Colonic mucosa (tissue), 4 donors: ENCODE measurements at regions not wholly inside any gene's neighbourhood (a gene's known extent, or its start where the extent isn't known, plus 50 kb on each side); places are given as distances from the start of the nearest gene placed in this dataset.

Source experiments
- DNase-seq: peaks from one replicate; pipeline ENCODE4 v3.0.0-alpha.2; 2020
- H3K27ac ChIP-seq: fragments of 200-600 bp; one replicate; pipeline ENCODE4 v1.8.0; 2021
- H3K27me3 ChIP-seq: fragments of 200-600 bp; one replicate; pipeline ENCODE4 v1.8.0; 2021
- H3K36me3 ChIP-seq: fragments of 200-600 bp; one replicate; pipeline ENCODE4 v1.8.0; 2021
- H3K4me1 ChIP-seq: fragments of 200-600 bp; one replicate; pipeline ENCODE4 v1.8.0; 2021; ENCODE audit warnings: mild to moderate bottlenecking
- H3K4me3 ChIP-seq: fragments of 200-600 bp; one replicate; pipeline ENCODE4 v1.8.0; 2021
- H3K9ac ChIP-seq, 2 donors: one replicate each; pipeline ENCODE4 v1.7.0; 2013; ENCODE audit warnings: control low read depth in 2 of 2, low read depth in 2 of 2, low read length in 2 of 2
- H3K9me3 ChIP-seq: fragments of 200-600 bp; one replicate; pipeline ENCODE4 v1.8.0; 2021
- intact Hi-C: fragments of 100-400 bp; cut with DNase I; formaldehyde crosslinking; loops from one replicate; pipeline ENCODE4 v1.14.1; 2022
- TF ChIP-seq, protein P1 (sequence below): fragments of 200-600 bp; IDR thresholded peaks from one replicate; pipeline ENCODE4 v1.8.0; 2022; ENCODE audit warnings: antibody characterized with exemption, mild to moderate bottlenecking
- donor health status: healthy.
- donor health status: DM: no; HTN: no; CAD: no.
- donor health status: DM: no; HTN: no; CAD: no.

DNA sequence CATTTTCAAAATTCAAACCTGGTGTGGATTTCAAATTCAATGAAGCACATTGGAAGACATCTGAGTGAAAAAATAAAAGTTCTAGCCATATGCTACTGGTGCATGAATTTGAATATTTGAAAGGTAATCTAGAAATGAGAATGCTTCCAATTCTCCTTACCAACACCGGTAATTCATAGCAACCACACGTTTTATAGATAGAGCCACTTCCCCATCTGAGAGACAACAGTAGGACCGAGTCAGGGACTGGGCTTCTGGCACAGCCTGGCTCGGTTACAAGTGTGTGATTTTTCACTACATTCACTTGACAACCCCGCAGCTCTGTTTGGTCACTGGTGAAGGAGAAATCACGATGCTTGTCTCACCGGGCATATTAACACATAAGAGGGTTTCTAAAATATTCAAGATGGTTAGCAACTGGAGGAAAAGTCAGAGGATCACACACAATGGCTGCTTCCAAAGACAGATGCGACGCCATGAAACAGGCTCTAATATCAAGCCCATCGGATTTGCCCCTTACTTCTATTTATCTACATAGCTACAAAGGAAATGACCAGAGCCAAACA lies 86.5 kb upstream of the FOXN3 start:
- Histone ChIP-seq H3K27me3 (no peaks in the 10 kb centered on the region), H3K4me3 (no peak overlapping the region), H3K9ac (no peak overlapping the region), H3K36me3 (no peaks in the 10 kb centered on the region), H3K9me3 (no peaks in the 10 kb centered on the region), H3K27ac (no peak overlapping the region), H3K4me1 (no peaks in the 10 kb centered on the region)
- intact Hi-C loops: no loop called here
- TF ChIP-seq, protein P1, sequence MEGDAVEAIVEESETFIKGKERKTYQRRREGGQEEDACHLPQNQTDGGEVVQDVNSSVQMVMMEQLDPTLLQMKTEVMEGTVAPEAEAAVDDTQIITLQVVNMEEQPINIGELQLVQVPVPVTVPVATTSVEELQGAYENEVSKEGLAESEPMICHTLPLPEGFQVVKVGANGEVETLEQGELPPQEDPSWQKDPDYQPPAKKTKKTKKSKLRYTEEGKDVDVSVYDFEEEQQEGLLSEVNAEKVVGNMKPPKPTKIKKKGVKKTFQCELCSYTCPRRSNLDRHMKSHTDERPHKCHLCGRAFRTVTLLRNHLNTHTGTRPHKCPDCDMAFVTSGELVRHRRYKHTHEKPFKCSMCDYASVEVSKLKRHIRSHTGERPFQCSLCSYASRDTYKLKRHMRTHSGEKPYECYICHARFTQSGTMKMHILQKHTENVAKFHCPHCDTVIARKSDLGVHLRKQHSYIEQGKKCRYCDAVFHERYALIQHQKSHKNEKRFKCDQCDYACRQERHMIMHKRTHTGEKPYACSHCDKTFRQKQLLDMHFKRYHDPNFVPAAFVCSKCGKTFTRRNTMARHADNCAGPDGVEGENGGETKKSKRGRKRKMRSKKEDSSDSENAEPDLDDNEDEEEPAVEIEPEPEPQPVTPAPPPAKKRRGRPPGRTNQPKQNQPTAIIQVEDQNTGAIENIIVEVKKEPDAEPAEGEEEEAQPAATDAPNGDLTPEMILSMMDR: no peak
- no peak for DNase-seq

DNA sequence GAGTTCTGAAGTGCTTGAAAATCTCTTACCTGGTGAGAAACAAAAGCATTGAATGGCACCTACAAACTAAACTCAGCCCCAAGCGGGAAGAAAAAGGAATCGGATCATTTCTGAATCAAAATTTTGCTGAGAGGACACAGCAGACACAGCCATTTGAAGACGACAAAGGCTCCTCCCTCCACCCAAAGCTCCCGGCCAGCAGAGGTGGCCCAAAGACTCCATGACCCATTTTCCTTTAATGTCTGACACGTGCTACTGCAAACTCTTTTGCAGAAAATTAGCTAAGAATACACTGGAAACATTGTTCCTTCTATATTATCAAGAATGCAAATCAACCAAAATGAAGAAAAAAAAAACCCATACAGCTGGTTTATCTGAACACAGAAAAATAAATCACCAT lies 85.9 kb upstream of the FOXN3 start:
- no peak for DNase-seq
- H3K4me1 ChIP-seq: no peaks in the 10 kb centered on the region
- no peaks in the 10 kb centered on the region for H3K27me3 ChIP-seq
- H3K9ac ChIP-seq: no peak overlapping the region
- intact Hi-C loops: no loop called here
- TF ChIP-seq, protein P1: no peak
- no peak overlapping the region for H3K4me3 ChIP-seq
- no peaks in the 10 kb centered on the region for H3K36me3 ChIP-seq
- no peak overlapping the region for H3K27ac ChIP-seq
- H3K9me3 ChIP-seq: no peaks in the 10 kb centered on the region

DNA sequence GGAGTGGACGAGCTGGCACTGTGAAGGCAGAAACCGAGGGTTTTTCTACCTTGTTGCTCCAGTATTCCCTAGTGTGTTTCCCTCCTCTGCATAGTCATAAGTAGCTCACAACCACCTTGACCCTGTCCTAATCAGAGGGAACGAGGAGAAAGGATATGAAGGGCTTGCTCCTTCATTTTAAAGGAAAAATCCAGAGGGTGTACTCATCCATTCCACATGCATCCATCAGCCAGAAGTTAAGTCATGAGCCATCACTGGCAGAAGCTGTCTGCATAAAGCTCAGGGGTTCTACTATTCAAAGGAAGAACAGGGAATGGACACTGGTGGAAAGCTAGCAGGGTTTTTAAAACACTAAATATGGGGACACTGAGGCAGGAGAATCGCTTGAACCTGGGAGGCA lies 84.3 kb upstream of the FOXN3 start:
- Histone ChIP-seq H3K27ac (no peak overlapping the region), H3K27me3 (no peaks in the 10 kb centered on the region), H3K4me3 (no peak overlapping the region), H3K9me3 (no peaks in the 10 kb centered on the region), H3K4me1 (no peaks in the 10 kb centered on the region), H3K36me3 (no peaks in the 10 kb centered on the region), H3K9ac (no peak overlapping the region)
- TF ChIP-seq, protein P1: no peak
- intact Hi-C loops: no loop called here
- no peak for DNase-seq

DNA sequence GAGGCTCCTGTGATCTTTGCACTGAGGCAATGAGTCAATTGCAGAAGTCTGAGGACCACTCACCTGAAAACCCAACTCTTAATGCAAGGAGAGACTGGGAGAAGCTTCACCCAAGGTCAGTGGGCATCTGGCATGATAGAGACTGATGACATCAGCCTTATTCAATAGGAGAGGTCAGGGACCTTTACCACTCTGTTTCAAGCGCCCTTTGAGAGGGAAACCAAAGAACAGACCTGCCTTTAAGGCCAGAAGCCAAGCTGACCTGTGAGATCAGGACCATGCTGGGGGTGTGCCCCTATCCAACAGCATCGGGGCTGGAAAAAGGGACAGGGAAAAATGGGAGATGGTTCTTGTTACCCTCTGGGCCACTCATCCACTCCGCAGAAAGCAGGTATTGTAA lies 83.3 kb upstream of the FOXN3 start:
- no peak overlapping the region for H3K4me3 ChIP-seq
- DNase-seq: no peak

DNA sequence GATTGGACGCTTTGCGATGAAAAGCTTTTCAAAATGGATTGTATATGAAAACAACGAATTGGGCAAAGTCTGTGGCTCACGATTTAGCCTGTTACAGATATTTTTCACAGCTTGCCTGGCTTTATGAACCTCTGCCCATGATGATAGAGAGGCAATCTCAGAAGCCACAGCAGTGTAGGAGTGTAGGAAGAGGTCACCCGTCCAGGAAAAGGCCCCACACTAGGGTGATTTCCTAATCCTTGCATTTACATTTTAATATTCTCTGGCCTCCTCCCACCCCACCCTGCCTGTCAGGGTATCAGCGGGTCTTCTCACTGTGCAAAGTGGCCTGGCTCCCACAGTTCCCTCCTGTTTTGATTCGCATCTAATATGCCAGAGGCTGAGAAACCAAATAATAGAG lies 81.8 kb upstream of the FOXN3 start:
- DNase-seq: no peak
- H3K27ac ChIP-seq: no peak overlapping the region
- TF ChIP-seq, protein P1: no peak
- H3K9ac ChIP-seq: no peak overlapping the region
- H3K4me1 ChIP-seq: no peaks in the 10 kb centered on the region
- intact Hi-C loops: no loop called here
- H3K27me3 ChIP-seq: no peaks in the 10 kb centered on the region
- no peaks in the 10 kb centered on the region for H3K9me3 ChIP-seq
- no peaks in the 10 kb centered on the region for H3K36me3 ChIP-seq
- no peak overlapping the region for H3K4me3 ChIP-seq

More for the DNA sequence above, 83.3 kb upstream of the FOXN3 start:
- no peak overlapping the region for H3K27ac ChIP-seq
- no peaks in the 10 kb centered on the region for H3K36me3 ChIP-seq
- no peaks in the 10 kb centered on the region for H3K9me3 ChIP-seq
- H3K4me1 ChIP-seq: no peaks in the 10 kb centered on the region
- TF ChIP-seq, protein P1: no peak
- no peak overlapping the region for H3K9ac ChIP-seq
- no peaks in the 10 kb centered on the region for H3K27me3 ChIP-seq
- intact Hi-C loops: no loop called here

DNA sequence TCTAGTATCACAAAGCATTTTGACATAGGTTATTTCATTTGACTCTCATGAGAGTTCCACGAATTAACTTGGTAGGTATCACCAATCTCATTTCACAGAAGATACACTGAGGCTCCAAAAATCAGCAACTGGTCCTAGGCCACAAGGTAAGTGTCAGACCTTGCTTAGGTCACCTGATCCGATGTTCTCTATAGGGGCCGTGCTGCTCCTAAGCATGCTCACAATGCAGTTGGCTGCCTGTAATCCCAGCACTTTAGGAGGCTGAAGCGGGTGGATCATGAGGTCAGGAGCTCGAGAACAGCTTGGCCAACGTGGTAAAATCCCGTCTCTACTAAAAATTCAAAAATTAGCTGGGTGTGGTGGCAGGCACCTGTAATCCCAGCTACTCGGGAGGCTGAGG lies 78.7 kb upstream of the FOXN3 start:
- TF ChIP-seq, protein P1: no peak
- intact Hi-C loops: no loop called here

More for the DNA sequence above, 78.7 kb upstream of the FOXN3 start:
- no peak overlapping the region for H3K4me3 ChIP-seq
- H3K36me3 ChIP-seq: no peaks in the 10 kb centered on the region
- H3K9ac ChIP-seq: no peak overlapping the region
- H3K27ac ChIP-seq: no peak overlapping the region
- DNase-seq: no peak
- H3K27me3 ChIP-seq: no peaks in the 10 kb centered on the region
- H3K9me3 ChIP-seq: no peaks in the 10 kb centered on the region
- H3K4me1 ChIP-seq: no peaks in the 10 kb centered on the region
